ENCODE measurements at regions not wholly inside any gene's neighbourhood (a gene's known extent, or its start where the extent isn't known, plus 50 kb on each side); places are given as distances from the start of the nearest gene placed in this dataset.
A peak's percentile ranks its signal among the peaks of the same experiment; 100 is the strongest.

DNA sequence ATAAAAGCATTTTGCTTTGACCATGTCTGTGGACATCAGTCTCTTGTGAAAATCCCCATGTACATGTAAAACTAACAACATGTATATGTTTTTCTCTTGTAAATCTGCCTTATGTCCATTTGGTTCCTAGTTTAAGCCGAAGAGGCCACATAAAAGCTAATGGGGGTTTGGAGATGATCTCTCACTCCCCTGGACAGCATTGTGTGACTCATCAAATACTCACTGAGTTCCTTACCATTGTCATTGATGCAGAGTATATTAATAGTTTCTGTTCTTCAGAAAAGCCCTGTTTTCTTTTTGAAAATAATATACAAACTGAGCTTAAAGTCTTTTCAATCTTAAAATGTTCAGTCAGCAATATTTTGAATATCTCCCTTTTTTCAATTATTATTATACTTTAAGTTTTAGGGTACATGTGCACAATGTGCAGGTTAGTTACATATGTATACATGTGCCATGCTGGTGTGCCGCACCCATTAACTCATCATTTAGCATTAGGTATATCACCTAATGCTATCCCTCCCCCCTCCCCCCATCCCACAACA lies 536.7 kb upstream of the HTR2A start:
- Histone ChIP-seq H3K4me3 (ENCODE audit: low read depth in 1 of 3, low read length in 3 of 3) (no peak overlapping the region), H3K9me3 (ENCODE audit: control insufficient read depth in 4 of 4, low read length in 3 of 4) (no peaks in the 10 kb centered on the region), H3K27ac (ENCODE audit: low read depth in 1 of 2, low read length in 2 of 2) (no peak overlapping the region), H3K36me3 (ENCODE audit: control insufficient read depth in 4 of 4, insufficient read depth in 3 of 4, low read depth in 1 of 4, low read length in 3 of 4) (no peaks in the 10 kb centered on the region), H3K27me3 (ENCODE audit: control insufficient read depth in 4 of 4, insufficient read depth in 4 of 4, low read length in 3 of 4) (no peaks in the 10 kb centered on the region), H3K9ac (ENCODE audit: low read depth in 1 of 2, low read length in 2 of 2) (no peak overlapping the region), H3K4me1 (ENCODE audit: control insufficient read depth in 4 of 4, insufficient read depth in 4 of 4, low read length in 3 of 4) (no peaks in the 10 kb centered on the region)
- no peak for TF ChIP-seq TAF1 (conservative IDR thresholded peaks at IDR 0.05)
- TF ChIP-seq, protein P1, sequence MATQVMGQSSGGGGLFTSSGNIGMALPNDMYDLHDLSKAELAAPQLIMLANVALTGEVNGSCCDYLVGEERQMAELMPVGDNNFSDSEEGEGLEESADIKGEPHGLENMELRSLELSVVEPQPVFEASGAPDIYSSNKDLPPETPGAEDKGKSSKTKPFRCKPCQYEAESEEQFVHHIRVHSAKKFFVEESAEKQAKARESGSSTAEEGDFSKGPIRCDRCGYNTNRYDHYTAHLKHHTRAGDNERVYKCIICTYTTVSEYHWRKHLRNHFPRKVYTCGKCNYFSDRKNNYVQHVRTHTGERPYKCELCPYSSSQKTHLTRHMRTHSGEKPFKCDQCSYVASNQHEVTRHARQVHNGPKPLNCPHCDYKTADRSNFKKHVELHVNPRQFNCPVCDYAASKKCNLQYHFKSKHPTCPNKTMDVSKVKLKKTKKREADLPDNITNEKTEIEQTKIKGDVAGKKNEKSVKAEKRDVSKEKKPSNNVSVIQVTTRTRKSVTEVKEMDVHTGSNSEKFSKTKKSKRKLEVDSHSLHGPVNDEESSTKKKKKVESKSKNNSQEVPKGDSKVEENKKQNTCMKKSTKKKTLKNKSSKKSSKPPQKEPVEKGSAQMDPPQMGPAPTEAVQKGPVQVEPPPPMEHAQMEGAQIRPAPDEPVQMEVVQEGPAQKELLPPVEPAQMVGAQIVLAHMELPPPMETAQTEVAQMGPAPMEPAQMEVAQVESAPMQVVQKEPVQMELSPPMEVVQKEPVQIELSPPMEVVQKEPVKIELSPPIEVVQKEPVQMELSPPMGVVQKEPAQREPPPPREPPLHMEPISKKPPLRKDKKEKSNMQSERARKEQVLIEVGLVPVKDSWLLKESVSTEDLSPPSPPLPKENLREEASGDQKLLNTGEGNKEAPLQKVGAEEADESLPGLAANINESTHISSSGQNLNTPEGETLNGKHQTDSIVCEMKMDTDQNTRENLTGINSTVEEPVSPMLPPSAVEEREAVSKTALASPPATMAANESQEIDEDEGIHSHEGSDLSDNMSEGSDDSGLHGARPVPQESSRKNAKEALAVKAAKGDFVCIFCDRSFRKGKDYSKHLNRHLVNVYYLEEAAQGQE (IDR thresholded peaks at IDR 0.05): no peak
- TF ChIP-seq RXRA (IDR thresholded peaks at IDR 0.05): no peak
- TF ChIP-seq RAD21 (IDR thresholded peaks at IDR 0.05): no peak
- TF ChIP-seq, protein P2, sequence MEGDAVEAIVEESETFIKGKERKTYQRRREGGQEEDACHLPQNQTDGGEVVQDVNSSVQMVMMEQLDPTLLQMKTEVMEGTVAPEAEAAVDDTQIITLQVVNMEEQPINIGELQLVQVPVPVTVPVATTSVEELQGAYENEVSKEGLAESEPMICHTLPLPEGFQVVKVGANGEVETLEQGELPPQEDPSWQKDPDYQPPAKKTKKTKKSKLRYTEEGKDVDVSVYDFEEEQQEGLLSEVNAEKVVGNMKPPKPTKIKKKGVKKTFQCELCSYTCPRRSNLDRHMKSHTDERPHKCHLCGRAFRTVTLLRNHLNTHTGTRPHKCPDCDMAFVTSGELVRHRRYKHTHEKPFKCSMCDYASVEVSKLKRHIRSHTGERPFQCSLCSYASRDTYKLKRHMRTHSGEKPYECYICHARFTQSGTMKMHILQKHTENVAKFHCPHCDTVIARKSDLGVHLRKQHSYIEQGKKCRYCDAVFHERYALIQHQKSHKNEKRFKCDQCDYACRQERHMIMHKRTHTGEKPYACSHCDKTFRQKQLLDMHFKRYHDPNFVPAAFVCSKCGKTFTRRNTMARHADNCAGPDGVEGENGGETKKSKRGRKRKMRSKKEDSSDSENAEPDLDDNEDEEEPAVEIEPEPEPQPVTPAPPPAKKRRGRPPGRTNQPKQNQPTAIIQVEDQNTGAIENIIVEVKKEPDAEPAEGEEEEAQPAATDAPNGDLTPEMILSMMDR (IDR thresholded peaks at IDR 0.05; ENCODE audit: low read depth, low read length, missing input control): no peak
- WGBS: 91% methylated on average over 2 of the region's 2 CpGs
- DNase-seq (ENCODE audit: low spot score): no peak

DNA sequence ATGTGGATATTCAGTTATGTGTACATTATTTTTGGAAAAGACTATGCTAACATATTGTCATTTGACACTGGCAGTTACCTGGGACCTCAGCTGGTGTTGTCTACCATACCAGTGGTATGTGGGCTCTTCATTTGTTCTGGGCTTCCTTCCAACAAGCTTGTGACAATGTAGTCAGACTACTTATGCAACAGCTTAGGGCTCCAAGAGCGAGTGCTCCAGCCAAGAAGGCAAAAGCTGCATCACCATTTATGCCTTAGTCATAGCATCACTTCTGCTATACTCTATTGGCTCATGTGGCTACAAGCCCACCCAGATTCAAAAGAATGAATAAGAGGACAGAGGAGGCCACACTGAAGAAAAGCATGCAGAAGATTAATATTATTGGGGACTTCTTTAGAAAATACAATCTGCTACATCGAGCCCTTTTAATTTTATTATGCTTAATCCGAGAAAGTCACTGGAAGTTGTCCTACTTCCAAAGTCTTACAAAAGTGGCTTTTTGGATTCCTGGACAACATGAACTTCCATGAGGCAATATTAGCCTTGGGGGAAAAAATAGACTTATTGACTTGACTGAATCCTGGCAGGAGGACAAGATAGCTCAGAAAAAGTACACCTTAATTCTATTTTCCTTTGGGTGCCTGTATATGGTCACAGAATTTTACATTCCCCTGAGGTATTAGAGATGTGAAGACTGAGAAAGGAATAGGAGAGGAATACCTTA lies 529.4 kb upstream of the HTR2A start:
- no peak for DNase-seq (ENCODE audit: low spot score)
- Histone ChIP-seq H3K27me3 (ENCODE audit: control insufficient read depth in 4 of 4, insufficient read depth in 4 of 4, low read length in 3 of 4) (no peaks in the 10 kb centered on the region), H3K36me3 (ENCODE audit: control insufficient read depth in 4 of 4, insufficient read depth in 3 of 4, low read depth in 1 of 4, low read length in 3 of 4) (no peaks in the 10 kb centered on the region), H3K4me3 (ENCODE audit: low read depth in 1 of 3, low read length in 3 of 3) (no peak overlapping the region), H3K9me3 (ENCODE audit: control insufficient read depth in 4 of 4, low read length in 3 of 4) (no peaks in the 10 kb centered on the region), H3K27ac (ENCODE audit: low read depth in 1 of 2, low read length in 2 of 2) (no peak overlapping the region), H3K9ac (ENCODE audit: low read depth in 1 of 2, low read length in 2 of 2) (no peak overlapping the region), H3K4me1 (ENCODE audit: control insufficient read depth in 4 of 4, insufficient read depth in 4 of 4, low read length in 3 of 4) (peaks cover 0 to 5% (median 0%) of the 10 kb centered on the region in 4 donors)
- WGBS: 34% methylated on average over 3 of the region's 3 CpGs
- TF ChIP-seq RXRA (IDR thresholded peaks at IDR 0.05) (peak in 1 of 2 donors; percentile 6), FOXA2 (IDR thresholded peaks at IDR 0.05) (no peak), SP1 (IDR thresholded peaks at IDR 0.05) (no peak), HNF4G (IDR thresholded peaks at IDR 0.05) (no peak), RAD21 (IDR thresholded peaks at IDR 0.05) (no peak), FOXA1 (IDR thresholded peaks at IDR 0.05) (no peak), GABPA (IDR thresholded peaks at IDR 0.05 in 1 of 2, conservative IDR thresholded peaks at IDR 0.05 in 1 of 2) (no peak), TAF1 (conservative IDR thresholded peaks at IDR 0.05) (no peak), NR2F2 (IDR thresholded peaks at IDR 0.05) (no peak), EGR1 (IDR thresholded peaks at IDR 0.05; ENCODE audit: low read depth in 2 of 2) (no peak), JUND (IDR thresholded peaks at IDR 0.05) (peak in 1 of 2 donors; percentile 19), YY1 (IDR thresholded peaks at IDR 0.05) (no peak)
- TF ChIP-seq, protein P1 (IDR thresholded peaks at IDR 0.05): no peak
- TF ChIP-seq, protein P3, sequence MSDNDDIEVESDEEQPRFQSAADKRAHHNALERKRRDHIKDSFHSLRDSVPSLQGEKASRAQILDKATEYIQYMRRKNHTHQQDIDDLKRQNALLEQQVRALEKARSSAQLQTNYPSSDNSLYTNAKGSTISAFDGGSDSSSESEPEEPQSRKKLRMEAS (IDR thresholded peaks at IDR 0.05): no peak
- TF ChIP-seq, protein P4, sequence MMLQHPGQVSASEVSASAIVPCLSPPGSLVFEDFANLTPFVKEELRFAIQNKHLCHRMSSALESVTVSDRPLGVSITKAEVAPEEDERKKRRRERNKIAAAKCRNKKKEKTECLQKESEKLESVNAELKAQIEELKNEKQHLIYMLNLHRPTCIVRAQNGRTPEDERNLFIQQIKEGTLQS (IDR thresholded peaks at IDR 0.05): no peak
- TF ChIP-seq, protein P5, sequence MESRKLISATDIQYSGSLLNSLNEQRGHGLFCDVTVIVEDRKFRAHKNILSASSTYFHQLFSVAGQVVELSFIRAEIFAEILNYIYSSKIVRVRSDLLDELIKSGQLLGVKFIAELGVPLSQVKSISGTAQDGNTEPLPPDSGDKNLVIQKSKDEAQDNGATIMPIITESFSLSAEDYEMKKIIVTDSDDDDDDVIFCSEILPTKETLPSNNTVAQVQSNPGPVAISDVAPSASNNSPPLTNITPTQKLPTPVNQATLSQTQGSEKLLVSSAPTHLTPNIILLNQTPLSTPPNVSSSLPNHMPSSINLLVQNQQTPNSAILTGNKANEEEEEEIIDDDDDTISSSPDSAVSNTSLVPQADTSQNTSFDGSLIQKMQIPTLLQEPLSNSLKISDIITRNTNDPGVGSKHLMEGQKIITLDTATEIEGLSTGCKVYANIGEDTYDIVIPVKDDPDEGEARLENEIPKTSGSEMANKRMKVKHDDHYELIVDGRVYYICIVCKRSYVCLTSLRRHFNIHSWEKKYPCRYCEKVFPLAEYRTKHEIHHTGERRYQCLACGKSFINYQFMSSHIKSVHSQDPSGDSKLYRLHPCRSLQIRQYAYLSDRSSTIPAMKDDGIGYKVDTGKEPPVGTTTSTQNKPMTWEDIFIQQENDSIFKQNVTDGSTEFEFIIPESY (IDR thresholded peaks at IDR 0.05): no peak
- TF ChIP-seq, protein P2 (IDR thresholded peaks at IDR 0.05; ENCODE audit: low read depth, low read length, missing input control): no peak
